A172 (cell line): ENCODE measurements at regions not wholly inside any gene's neighbourhood (a gene's known extent, or its start where the extent isn't known, plus 50 kb on each side); places are given as distances from the start of the nearest gene placed in this dataset.

Source experiments
- DNase-seq: peaks from one replicate; pipeline ENCODE4 v3.0.0-alpha.2; 2015; ENCODE audit warnings: low spot score

DNA sequence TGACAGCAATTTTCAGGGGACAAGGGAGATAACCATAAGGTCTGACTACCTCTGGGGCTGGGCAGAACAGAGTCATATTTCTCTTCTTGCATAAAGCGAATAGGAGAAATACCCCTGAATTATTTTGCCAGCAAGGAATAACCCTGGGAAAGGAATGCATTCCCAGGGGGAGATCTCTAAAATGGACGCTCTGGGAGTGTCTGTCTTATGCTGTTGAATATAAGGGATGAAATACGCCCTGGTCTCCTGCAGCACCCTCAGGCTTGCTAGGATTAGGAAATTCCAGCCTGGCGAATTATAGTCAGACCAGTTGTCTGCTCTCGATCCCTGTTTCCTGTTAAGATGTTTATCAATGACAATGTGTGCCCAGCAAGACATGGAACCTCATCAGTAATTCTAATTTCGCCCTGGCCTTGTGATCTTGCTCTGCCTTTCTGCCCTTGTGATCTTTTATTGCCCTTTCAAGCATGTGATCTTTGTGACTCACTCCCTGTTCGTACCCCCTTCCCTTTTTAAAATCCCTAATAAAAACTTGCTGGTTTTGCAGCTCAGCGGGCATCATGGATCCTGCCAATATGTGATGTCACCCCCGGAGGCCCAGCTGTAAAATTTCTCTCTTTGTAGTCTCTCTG, 221.6 kb upstream of the HS3ST5 start:
- DNase-seq: peak; percentile 1

DNA sequence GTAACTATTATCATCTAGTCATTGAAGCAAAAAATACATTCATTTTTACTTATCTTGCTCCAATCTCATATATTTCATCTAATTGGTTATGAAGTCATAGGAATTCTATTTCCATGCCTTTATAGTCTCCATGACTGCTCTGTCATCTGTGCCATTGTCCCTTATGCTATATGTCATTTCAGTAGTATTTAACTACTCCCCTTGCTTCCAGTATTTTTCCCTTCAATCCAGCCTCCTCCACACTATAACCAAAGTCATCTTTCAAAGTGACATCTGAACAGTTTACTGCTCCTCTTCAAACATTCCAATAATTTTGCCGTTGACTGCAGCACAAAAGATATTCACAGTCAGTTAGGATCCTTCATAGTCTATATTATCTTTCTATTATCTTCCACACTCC, 216.6 kb upstream of the HS3ST5 start:
- no peak for DNase-seq

DNA sequence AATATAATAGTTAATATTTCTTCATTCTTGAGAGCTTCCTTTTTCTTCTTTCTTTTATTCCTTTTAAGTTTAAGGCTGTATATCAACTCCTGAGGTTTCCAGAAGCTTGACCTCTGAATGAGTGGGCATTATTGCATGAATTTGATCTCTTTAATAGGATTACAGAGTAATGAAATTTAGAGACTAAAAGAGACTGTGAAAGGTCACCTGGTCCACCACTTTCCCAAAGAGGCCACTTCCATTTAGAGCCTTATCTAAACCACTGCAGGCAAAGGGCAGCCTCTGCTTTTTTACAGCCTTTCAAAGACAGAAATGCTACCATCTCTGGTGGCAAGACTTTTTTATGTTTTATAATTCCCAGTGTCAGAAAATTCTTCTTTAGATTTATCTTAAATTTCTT, 215.3 kb upstream of the HS3ST5 start:
- DNase-seq: no peak

DNA sequence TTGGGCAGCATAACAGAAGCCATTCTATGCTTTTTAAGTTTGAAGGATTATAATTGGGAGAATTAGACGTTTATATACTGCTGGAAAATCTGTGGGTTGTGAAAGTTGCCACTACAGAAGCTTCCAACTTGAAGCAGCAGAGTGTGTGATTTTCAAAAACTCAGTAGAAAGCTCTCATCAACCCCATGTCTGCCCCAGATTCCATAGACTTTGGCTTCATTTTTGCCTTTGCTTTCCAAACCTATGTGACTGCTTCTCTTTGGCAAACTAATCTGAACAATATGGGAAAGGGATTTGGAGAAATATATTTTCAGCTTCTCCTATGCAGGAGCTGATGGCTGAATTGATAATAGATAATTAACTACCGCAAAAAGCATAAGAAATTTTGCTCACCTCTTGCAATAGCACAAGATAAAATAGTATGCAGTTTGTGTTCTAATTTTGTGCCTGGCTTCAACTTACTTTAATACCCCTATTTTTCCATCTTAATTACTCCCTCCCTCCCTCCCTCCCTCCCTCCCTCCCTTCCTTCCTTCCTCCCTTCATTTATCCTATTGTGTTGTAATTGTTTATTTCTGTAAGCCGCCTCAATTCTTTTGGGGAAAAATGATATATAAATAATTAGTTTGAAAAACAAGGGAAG, 214.1 kb upstream of the HS3ST5 start:
- DNase-seq: no peak

DNA sequence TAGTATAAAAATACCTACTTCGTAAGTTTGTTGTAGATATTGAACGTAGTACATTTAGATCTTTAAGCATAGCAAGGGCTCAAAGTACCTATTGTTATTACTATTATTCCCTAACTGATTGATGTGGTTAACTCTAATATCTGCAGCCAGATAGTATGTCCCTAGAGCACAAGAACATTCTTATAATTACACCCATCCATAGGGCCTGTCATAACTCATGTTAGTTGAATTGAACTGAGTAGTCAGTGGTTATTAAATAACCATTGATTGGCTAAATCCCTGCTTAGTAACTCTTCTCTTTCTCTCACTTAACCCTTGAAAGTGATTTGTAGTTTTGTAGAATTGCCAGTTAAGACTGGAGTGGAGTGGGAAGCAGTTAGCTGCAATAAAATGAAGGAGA, 207.5 kb upstream of the HS3ST5 start:
- DNase-seq: no peak

DNA sequence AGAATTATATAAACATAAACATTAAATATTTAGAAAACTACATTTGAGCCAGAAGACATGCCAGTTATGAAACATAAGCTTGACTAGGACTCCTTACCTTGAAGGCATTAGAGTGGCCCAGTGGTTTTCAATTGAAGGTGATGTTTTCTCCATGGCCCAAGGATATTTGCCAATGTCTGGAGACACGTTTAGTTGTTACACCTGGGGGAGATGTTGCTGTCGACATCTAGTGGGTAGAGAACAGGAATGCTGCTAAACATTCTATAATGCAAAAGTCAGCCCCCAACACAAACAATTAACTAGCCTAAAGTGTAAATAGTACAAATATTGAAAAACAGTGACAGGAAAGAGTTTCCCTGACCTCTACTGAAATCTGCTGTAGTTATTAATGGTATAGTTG, 200.9 kb upstream of the HS3ST5 start:
- DNase-seq: no peak

DNA sequence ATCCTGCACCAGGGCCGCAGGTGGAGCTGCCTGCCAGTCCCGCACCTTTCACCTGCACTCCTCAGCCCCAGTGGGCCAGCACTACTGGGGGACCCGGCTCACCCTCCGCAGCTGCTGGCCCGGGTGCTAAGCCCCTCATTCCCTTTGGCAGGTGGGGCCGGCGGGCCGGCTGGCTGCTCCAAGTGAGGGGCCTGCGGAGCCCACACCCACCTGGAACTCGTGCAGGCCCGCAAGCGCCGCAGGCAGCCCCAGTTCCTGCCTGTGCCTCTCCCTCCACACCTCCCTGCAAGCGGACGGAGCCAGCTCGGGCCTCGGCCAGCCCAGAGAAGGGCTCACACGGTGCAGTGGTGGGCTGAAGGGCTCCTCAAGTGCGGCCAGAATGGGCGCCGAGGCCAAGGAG, 199.0 kb upstream of the HS3ST5 start:
- no peak for DNase-seq

DNA sequence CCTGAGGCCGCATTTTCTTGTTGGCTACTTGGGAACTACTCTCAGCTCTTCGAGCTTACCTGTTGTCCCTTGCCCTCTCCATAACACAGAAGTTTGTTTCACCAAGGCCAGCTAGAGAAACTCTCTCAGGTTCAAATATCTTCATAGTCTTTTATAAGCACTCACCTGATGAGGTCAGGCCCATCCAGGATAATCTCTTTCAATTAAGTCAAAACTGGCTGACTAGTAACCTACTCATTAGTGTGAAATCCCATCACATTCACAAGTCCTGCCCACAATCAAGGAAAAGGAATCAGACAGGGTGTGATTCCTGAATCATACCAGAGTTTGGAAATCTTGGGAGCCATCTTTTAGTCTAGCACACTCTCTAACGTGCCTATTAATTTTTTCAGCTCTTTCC, 195.2 kb upstream of the HS3ST5 start:
- DNase-seq: no peak

DNA sequence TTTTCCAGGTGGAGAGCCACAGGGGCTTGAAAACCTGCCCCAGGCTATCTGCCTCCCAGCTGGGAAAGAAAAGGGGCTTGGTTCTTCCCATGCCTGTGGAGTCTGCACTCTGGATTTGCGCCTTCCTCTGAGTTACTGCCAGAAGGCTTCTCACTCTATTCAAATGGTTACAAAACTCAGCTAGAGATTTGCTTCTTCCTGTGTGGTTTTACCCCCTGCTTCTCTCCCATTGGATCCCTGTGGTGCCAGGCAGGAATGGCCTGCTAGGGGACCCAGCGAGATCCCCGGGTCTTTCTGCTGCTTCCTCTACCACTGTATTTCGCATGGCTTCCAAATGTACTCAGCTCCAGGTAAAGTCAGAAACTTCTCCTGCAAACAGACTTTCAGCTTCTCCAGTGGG, 192.0 kb upstream of the HS3ST5 start:
- no peak for DNase-seq

DNA sequence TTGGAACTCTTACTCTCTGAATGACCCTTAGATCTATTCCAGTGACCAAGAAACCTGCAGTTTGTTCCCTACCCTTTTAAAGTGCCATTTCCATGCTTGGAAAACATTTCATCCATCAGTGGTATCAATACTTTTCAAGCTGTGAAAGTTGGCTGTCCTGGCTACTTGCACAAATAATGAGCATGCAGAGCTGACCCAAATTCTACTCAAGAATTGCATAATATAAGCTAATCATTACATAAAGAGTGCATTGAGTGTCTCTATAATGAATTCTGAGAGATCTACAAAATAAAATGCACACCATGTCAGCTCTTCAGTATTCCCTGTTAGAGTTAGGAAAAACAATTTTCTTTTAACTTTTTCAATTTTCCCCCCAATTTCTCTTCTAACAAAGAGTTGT, 181.3 kb upstream of the HS3ST5 start:
- DNase-seq: no peak

DNA sequence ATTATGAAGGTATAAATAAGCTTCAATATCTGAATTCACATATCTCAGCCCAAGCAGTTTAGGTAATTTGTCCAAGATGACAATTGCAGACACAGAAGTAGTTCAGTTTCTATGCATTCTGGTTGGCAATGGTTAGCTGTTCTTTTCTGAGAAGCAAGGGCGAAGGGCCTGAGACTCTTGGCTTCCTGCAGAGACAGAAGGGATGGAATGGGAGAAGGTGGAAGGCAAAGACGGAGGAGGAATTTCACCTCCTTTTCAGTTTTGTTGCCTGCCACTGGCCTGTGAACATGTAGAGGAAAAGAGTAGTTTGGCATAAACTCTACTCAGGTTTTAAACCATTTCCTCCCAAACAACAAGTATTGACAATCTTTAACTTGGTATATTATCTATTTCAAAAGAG, 180.7 kb upstream of the HS3ST5 start:
- DNase-seq: no peak

DNA sequence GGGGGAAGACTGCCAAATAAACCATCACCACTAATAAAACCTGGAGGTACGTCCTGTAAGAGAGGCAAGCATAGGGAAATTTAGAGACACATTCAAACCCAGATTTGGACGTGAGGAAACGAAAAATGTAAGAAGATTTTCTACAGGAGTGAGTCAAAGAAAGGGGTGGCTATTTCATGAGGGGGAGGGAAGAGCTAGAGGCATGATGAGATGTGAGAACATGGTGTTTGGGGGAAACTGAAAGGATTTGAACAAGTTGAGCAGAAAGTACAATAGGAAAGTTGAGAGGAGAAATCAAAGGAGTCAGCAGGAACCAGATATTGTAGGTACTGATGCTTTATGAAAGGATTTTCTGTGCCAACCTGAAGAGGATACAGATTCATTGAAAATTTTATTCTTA, 179.1 kb upstream of the HS3ST5 start:
- DNase-seq: no peak

DNA sequence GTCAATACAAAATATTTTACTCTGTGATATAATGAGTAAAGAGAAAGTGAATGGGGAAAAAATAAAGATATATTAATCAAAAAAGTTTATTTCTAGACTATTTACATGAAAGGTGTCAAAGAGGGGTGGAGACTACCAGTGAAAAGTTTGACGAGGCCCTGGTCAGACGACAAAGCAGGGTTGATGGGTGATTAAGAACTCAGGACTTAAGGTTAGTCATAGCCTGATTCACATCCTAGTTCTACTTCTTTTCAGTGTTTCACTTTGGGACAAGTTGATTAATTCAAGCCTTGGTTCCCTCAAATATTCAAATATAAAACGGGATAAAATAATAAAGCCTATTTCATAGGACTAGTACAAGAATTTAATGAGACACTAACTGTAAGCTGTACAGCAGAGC, 178.2 kb upstream of the HS3ST5 start:
- DNase-seq: no peak

DNA sequence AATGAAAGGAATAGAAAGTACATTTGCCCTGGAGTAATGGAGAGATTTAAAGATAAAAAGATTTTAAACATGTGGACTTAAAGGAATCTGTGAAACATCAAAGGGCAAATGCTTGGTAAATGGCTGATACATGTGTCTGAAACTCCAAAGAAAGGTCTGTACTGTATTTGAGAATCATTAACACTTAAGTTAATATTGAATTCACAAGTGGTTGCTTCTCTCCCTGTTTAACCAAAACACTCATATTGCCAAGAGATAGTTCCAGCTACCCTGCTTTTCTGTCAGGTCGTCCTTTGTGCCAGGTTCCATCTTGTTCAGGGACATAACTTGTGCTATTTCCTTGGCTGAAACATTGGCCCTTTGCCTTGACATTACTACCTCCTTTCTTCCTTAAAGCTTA, 171.3 kb upstream of the HS3ST5 start:
- DNase-seq: no peak

DNA sequence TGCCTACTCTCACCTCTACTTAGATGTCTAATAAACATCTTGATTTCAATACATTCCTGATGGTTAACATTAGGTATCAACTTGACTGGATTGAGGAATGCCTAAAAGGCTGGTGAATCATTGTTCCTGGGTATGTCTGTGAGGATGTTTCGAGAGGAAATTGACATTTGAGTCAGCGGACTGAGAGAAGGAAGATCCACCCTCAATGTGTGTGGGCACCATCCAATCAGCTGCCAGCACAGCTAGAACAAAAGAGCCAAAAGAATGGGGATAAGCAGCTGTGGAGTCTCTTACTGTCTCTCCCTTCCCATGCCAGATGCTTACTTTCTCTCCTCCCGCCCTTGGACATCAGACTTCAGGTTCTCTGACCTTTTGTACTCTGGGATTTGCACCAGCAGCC, 128.6 kb upstream of the HS3ST5 start:
- no peak for DNase-seq

DNA sequence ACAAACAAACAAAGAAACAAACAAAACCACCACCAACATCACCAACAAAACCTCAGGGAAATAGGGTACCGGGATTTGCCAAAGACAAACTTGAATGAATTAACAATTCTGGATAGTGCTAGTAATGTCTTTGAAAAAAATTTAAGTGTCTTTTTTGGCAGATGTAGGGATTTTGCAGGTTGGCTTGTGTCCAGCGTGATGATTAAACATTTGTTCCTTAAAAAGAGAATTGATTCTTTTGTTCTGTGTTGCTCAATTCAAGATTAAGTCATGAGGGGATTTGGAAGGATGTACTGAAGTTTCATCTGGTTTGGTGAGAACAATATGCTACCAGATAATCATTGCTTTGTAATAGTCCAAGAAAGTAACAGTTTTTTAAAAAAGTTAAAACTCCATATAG, 125.1 kb upstream of the HS3ST5 start:
- no peak for DNase-seq

DNA sequence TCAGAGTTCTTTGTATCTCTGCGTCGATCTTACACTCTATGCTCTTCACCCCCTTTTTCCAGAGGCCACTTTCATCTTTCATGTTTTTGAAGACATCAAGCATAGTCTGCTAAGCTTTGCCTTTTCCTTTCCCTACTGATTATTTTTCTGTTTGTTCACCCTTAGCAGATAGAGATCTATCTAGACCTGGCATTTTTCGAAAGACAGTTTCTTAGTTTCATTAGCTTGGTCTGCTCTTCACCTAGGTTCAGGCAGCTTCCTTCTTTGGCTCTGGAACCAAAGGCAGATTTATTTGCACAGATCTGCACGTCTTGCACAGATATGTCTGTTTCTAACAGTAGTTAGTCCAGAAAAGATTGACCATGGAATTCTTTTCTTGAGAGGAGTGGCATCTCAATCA, 122.7 kb upstream of the HS3ST5 start:
- DNase-seq: no peak

DNA sequence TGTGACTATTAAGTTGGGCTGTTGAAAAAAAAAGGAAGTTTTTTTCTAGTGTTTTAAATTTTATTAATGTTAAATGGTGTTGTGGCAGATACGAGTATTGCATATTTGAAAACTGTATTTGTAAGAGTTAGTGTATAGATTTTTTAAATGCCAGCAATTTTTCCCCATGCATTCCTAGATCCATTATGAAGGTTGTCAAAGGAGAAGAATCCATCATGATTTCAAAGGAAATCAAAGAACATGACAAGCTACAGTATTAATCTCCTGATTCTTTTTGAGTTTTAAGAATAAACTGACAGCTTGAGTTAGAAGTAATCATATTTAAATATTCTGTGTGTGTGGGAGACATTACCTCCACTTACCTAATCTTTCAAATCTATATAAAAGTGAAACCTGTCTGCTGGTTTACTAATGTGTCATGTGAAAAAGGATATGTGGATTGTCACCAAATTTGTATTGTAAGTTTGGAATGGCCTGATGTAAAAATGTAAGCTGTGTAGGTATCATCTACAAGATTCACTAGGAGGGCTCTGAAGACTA, 111.0 kb upstream of the HS3ST5 start:
- no peak for DNase-seq

DNA sequence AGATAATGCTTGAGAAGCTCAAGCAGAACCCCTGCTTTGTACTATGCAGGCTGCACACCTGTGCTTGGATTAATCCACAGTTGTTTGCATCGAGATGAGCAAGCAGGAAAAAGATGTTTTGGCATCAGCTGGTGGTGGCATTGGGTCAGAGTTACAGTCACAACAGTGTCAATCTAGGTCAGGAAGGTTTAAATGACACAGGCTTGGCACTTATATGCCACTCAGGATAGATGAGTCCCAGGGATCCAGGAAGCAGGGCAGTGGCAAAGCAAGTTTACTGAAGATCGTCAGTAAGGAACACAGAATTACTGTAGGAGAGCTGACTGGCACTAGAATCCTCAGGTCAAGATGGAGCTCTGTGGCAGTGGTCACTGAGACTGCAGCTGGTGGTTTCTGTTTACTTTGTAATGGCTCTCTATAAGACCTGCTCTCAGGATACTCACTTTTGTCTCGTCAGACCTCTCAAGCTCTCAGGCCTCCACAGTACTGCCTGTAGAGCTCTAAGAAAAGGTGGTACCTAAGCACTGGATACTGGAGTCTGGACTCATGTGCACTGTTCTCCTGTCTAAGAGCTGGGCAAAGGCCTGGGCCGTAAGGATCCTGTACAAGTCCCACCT, 110.1 kb upstream of the HS3ST5 start:
- DNase-seq: no peak

DNA sequence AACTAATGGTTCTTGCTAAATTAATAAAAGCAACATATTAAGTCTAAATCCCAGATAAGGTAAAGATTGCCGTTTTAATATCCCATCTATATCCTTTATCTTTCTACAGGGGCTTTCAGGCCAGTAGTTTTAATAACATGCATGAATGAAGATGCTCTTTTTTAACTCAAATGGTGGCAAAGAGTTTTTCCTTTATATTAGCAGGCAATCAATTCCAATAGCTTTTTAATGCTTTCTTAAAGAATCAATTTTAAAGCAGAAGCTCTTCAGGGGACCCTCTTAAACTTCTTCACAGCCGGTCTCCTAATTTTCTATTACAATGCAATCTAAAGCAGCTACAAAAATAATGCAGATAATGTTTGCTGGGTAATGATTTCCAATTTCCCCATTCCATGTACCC, 107.8 kb upstream of the HS3ST5 start:
- DNase-seq: no peak

DNA sequence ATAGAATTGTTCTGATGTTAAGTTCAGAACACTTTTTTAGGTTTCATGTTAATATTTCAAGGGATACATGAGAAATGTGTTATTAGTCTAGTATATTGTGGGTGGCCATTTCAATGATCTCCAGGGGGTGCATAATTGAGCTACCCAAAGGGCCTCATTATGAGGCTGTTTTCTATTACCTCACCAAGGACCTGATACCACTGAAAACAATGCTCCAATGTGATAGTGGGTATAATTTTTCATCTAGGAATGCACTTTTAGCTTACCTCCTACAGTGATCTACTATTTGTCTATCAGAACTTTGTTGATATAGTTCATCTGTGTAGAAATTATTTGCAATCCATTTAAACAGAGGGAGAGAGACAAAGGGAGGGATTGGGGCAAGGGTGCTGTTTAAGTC, 106.8 kb upstream of the HS3ST5 start:
- DNase-seq: no peak

DNA sequence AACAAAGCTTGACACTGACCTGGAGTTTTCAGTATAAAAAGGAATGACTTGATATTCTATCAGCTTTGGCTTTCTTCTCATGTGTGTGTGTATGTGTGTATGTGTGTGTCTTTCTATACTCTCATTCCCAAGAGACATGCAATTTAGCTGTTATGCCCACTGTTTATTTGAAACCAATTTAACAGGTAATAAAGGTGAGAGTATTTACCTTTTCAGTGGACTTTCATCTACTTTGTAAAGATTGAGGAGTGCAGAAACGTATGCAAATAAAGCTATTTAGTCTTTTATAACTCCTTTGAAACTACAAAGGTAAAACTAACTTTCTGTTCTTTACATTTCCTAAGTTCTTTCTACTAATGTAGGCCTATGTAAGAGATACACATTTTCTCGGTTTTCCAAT, 103.5 kb upstream of the HS3ST5 start:
- no peak for DNase-seq

DNA sequence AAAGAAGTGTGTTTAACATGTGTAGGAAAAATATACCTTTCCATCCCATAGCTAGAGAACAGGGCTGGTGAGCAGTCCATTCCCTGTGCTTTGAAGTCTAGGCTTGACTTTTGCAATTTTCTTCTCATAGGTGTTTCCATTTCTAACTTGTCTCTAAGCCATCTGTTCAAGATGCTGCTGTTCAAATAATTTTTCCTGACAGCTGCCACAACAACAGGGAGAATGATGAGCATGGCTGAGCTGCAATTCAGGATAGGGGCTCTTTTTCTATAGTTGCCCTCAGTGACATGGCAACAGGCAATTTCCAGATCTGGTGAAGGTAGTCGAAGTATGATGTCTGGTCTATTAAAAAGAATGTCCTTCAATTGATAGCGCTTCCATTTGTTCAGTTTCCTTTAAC, 103.0 kb upstream of the HS3ST5 start:
- no peak for DNase-seq

DNA sequence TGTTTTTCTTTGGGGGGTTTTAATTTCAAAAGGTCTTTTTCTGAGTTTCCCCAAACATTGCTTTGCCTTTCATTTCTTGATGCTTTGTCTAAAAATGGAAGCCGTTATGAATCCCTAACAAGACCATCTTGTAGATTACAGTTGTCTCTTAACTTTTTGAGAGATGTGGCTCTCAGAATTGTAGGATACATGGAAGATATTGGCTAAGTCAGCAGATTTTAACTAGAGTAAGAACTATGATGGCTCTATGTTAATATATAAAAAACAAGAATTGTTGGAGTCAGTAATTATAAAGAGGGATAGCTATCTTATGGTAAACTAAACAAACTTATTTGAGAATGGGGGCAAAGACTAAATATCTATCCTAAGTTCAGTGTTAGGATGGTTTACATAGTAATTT, 96.6 kb upstream of the HS3ST5 start:
- DNase-seq: no peak
